HTR-8/SVneo (cell line): ENCODE measurements at regions not wholly inside any gene's neighbourhood (a gene's known extent, or its start where the extent isn't known, plus 50 kb on each side); places are given as distances from the start of the nearest gene placed in this dataset.
"Not testable (repeated sequence)": the region's sequence is repeated elsewhere in the genome, so short reads cannot be mapped to it uniquely, and the experiment has no call there.

Experiments used
- DNase-seq: peaks from one replicate; pipeline ENCODE4 v3.0.0; 2011; ENCODE audit warnings: low spot score, mixed read lengths; ENCODE audit not compliant: insufficient read length
- FAIRE-seq: peaks from 2 replicates; lab custom pipeline; 2011; peaks lifted over from hg19 to GRCh38; lab: Jason Lieb, UNC

DNA sequence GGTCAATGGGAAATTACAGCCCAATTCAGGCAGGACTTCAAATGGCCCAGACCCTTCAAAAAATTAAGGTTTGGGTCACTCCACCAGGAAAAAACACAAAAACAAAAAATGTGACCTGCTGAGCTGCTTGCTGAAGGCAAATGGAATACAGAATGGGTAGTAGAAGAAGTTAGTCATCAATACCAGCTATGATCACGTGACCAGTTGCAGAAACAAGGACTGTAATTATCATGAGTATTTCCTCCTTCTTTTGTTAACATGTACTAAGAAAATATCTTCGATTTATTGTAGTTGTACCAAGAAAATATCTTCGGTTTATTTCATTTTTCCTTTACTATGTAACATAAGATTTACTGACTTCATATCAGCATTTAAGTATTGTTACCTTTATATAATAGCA lies 1183.6 kb downstream of the CDH8 start:
- DNase-seq (no peak), FAIRE-seq (no peak)

DNA sequence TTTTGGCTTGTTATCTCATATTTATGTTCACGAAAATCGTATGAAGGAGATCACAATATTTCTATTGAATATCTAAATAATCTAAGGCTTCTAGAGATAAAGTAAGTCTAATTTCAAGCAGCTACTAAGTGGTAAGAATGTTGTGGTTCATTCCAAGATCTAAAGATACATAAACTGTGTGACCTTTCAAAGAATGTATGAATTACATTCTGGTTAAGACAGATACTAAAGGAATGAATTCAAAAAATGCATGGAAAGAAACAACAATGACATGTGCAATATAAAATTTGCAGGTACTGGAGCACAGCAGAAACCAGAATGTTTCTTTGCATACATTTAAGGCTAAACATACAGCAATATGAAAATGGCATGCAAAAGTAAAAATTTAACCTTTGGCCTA lies 1214.6 kb downstream of the CDH8 start:
- FAIRE-seq = no peak
- DNase-seq = no peak

DNA sequence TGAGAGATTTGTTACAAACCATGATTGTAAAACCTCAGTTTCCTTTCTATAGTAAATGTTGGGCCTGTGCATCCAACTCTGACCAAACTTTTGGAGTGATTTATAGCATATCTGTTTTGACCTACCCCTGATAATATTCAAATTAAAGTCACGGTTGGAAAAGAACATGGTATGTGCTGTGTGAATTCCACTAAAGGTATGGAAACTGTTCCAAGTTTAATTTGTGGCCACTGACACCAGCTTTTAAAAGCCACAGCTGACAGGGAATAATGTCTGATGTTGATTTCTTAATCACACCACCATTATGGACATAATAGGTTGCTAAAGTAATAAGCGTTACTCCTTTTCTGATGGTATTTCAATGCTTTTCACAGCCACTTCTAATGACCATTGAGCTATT lies 1215.9 kb downstream of the CDH8 start:
- FAIRE-seq = no peak
- DNase-seq = no peak

DNA sequence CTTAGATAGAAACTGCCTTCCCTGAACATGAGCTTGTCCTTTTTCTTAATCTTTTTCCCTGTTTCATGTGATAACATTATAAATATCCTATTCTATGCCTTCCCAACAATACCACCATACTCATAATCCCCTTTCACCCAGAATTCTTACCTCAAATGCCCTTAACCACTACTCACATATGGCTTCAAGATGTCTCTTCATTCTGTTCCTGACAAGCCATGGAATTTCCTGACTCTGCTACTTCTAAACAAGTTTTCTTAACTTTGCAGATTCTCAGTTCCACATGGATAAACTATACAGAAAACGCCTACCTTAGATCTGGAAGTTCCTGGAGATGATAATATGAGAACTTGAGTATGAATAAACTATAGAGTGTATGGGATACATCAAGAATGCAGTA lies 1217.8 kb downstream of the CDH8 start:
- DNase-seq (no peak), FAIRE-seq (no peak)

DNA sequence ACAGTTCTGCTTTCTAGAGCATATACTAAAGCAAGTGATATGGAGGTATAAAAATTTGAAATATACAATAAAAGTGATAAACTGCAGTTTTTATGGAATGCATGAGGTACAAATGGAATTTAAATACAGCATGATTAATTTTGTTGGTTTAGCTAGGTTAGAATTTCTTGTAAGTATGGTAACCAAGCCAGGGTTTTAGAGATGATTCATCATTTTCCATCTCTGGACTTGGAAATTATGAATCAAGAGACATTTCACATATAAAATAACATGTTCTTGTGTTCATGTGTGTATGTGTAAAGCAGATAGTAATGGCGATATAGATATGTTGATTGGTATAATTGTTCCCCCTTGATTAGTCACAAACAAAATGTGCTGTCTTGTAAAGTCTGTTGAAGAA lies 1219.8 kb downstream of the CDH8 start:
- no peak for DNase-seq
- FAIRE-seq = no peak

DNA sequence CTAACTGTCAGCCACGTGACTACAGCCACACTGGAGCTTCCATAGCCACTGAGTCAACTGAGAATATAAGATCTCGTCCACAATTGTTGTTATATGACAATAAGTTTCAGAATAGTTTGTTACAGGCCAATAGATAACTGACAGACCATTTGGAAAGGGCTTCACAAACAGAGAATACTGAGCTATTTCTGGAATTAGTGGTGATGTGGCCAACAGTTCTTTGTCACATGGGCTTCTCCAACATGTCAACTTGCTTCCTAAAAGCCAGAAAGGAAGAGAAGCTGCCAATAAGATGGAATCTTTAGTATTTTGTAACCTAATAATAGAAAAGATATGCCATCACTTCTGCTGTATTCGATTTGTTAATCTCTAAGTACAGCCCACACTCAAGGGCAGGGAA lies 1220.4 kb downstream of the CDH8 start:
- no peak for FAIRE-seq

DNA sequence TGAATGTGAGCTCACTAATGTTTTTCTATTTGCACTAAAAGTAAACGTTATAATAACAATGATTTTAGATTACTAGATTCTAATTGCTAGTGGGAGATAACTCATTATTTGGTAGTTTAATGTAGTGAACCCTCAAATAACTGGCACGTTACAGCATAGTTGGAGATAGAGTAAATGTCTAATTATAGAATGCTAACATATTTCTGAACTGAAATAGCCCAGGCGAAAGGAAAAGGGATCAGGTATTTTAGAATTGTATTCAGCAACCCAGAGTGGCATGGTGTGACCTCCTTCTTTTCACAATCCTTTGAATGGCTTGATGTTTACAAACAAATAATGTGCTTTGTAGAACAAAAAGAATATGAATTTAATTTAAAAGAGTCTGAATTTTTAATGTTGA lies 1221.2 kb downstream of the CDH8 start:
- no peak for DNase-seq
- FAIRE-seq = no peak

More for the DNA sequence above, 1220.4 kb downstream of the CDH8 start:
- DNase-seq = no peak

DNA sequence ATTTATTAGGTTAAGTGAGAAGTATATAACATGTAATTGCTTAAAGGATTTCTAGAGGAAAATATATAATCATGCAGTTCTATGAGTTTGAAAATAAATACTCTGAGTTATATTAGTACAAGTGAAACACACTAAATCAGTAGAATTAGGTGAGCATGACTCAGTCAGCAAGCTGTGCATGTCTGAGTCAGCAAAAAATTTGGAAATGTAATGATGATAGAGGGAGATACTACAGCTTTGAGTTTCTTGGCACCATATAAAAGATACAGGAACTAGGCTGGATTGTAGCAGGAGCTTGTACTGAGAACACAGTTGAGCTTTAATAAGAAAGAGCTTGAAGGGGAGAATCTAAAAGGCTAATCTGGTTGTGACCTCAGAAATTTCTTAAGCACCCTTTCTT lies 1224.6 kb downstream of the CDH8 start:
- FAIRE-seq (no peak), DNase-seq (no peak)

DNA sequence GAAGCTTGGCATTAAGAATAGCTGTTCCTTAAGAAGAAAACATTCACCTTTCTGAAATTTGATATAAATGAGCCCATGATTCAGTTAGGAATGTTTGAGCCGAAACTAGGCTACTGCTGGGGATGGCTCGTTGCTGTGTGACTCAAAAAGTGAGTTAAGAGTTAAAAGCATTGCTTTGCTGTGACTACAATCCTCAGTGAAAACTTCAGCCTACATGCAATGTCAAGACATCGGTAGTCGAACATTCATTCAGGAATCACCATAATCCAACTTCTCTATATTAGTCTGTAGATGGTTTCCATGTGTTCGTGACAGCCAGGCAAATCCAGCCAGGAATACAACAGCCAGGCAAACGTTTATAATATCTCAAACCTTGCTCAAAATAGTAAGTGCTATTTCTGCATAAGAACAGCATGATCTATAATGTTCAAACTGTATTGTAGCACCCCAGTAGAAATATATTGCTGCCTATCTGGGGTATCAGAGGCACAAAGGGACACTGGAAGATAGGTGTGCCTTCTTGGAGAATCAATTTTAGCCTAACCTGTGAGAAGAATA lies 1225.1 kb downstream of the CDH8 start:
- no peak for FAIRE-seq
- DNase-seq = no peak

DNA sequence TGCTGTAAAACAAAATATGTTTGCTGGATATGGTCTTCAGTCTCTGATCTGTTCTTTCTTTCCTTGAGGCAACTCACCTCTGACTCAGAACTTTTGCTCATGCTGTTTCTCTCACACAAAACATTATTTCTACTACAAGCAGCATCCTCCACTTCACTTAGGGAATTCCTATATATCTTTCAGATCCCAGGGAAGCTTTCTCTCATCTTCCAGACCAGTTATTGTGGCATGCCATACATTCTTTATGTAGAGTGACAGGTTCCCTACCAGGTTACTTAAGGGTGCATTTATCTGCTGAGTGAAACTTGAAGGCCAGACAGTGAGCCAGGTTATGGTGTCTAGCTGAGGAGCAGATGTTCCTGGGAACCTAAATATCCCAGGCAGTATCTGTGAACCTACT lies 1226.0 kb downstream of the CDH8 start:
- no peak for FAIRE-seq
- no peak for DNase-seq

DNA sequence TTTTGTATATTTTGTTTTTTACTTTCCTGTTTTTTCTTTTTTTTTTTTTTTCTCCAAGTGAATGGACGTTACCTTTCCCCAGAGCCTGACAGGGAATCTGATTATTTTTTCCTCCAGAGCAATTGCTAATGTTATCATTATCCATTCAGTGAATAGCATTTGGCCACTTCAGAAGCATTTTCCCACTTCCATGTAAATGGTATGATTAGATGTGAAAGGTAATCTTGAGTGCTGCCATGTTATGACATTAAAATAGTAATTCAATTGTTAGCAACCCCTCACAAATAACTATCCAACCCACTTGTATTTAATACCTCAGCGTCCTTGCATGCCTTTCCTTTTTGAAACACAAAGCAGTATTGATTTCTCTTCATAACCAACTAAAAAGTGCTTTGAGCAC lies 1243.8 kb downstream of the CDH8 start:
- FAIRE-seq (no peak), DNase-seq (no peak)

DNA sequence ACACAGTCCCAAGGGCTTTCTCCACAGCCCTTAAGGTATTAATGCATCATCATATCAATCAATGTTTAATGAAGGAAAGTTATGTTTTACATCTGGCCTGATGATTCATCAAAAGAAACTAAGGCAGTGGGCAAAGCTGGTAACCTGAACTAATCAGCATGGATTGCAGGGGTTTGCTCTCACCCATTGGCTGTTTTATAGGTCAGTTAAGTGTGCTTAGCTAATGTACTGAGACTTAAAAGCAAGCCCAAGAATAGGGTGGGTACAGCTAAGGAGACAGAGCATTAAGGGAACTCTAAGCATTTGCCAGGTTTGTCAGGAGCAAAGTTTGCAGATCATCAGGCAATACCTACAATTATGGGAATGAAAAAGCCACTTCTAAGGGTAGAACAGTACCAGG lies 1247.6 kb downstream of the CDH8 start:
- FAIRE-seq (no peak), DNase-seq (no peak)

DNA sequence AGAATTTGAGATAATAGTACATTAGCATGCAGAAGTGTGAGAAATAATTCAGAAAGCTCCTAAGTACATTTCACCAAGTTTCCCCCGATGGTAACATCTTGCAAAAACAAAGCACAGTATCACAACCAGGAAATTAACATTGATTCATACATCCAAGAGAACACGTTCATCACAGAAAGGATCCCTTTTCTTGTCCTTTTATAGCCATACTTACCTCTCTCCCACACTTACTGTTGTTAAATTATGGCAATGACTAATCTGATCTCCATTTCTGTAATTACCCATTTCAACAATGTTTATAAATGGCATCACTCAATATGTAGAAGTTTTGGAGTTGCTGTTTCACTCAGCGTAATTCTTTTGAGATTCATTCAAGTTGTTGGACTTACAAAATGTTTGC lies 1260.0 kb downstream of the CDH8 start:
- DNase-seq (no peak), FAIRE-seq (no peak)

DNA sequence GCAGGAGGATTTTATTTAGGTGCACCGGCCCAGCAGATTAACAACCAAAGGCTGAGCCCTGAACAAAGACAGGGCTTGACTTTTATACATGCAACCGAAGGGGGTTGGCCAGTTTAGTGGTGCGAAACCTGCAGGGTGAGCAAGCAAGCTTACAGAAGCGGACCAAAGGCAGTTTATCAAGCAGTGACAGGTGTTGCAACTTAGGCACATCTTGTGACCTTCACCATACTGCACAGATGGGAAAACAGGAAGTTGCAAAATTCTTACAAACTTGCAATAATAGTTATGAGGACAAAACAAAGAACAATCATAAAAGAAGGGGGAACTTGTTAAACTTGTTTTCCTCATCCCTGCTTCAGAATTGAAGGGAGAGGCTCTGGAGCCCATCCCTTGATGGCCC lies 1265.1 kb downstream of the CDH8 start:
- FAIRE-seq = no peak
- DNase-seq = no peak

DNA sequence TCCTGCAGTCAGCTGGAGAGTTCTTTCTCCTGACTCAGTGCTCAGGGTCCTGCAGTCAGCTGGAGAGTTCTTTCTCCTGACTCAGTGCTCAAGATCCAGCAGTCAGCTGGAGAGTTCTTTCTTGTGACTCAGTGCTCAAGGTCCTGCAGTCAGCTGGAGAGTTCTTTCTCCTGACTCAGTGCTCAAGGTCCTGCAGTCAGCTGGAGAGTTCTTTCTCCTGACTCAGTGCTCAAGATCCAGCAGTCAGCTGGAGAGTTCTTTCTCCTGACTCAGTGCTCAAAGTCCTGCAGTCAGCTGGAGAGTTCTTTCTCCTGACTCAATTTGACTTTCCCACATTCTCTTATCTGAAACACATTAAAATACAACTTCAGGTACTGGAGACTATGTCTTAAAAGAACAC lies 1265.9 kb downstream of the CDH8 start:
- not testable (repeated sequence) for DNase-seq, FAIRE-seq

DNA sequence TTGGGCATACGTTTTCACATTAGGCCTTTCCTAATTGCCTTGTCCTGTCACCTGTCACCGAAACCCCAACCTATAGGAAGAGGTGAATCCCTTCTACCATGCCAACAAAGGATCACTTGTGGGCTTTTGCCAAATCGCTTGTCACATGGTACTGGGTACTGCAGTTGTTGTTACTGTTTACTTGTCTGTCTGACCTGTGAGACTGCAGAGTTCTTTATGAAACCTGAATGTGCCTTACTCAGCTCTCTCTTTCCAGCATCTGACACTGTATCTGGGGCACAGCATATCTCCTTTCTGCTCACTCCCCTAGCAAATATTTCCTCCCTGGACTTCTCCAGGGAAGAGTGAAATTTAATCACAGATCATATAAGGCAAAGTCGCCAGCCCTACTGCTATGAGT lies 1272.4 kb downstream of the CDH8 start:
- DNase-seq = no peak
- FAIRE-seq = no peak

DNA sequence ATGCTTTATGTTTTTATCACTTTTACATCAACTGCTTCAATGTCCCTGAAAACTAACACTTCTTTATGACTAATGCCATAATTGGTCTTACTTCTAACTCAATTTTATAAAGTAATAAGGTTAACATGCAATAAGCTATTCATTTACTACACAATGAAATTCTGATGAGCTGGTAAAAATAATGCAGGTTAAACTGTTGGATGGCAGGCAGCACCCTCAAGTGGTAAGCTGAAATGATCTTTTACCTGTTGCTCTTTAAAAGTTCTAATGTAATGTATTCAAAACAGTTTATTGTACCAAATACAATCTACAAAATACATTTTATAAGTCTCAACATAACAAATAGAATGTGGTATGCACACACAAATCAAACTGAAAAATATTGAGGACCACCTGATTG lies 1280.3 kb downstream of the CDH8 start:
- no peak for FAIRE-seq
- DNase-seq = no peak

DNA sequence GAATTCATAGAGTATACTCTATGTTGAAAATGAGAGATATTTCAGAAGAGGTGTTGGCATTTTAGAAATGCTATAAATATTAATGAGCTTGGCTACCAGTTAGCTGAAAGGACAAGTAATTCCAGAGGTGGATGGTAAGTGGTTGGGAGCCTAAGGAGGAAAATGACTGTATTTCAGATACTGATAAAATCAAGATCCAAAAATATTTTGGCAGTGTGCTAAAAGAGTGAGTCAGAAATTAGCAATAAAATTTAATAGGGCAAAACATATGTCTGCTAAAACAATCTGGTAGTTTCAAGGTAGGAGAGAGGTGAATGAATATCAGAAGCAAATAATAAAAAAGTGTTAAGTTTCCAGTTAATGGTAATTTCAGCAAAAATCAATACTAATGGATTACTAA lies 1287.9 kb downstream of the CDH8 start:
- FAIRE-seq = no peak
- DNase-seq = no peak

DNA sequence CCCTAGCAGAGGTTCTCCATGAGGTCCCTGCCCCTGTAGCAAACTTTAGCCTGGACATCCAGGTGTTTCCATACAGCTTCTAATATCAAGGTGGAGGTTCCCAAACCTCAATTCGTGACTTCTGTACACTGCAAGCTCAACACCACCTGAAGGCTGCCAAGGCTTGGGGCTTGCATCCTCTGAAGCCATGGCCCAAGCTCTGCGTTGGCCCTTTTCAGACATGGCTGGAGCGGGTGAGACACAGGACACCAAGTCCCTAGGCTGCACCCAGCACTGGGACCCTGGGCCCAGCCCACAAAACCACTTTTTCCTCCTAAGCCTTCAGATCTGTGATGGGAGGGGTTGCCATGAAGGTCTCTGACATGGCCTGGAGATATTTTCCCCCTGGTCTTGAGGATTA lies 1292.0 kb downstream of the CDH8 start:
- no peak for FAIRE-seq
- no peak for DNase-seq

DNA sequence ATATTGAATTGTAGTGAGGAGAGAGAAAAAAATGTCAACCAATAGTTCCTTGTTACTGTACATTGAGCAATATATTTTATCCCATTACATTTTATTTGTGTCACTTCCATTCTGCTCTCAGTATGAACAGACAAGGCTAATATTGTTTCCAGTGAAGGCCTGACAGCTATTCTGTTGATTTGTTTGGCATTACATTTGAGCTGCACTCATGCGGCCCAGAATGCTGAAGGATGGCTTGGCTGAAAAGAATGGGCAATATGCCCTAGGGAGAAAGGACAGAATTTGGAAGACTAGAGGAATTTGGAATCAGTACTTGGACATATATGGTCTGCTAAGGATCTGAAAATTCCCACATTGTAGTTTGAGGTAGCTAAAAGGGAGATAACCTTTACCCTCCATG lies 1294.4 kb downstream of the CDH8 start:
- DNase-seq = no peak
- no peak for FAIRE-seq

DNA sequence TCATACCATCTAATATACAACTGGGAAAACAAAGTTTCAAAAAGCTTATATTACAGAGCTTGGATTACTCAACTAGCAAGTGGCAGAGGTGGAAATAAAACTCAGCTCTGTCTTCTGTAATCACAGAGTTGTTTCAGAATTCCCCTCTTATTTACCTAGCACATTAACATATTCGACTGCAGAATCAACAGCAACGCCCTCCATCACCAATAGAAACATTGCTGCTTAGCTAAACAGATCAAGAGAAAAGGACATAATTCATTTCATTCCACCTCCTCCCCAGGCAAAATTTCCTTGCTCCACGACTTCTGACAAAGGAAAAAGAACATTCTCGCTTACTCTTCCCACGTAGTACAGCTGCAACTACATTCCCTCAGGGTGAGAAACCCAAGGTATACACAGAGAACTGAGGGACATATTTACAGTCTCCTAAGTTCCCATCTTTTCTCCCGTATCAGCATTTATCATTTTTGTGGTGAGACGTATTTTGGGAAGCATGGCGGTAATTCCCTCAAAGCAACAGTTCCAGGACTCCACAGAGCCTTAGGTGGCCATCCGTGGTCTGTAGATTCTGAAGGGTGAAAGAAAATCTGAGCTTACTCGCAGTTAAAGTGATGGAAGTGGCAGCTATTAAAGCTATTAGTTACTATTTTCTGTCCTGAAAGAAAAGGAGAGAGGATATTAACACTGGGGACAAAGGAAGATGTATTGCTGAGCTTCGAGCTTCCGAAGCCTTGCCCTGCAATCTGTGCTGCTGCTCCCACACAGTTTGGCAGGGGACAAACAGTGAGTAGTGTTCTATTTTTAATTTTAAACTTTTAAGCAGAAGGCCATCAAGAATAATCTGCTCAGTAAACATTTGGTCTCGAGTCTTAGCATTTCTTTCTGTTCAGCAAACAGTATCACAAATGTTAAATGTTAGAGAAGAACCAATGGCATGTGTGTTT lies 1296.2 kb downstream of the CDH8 start:
- FAIRE-seq = no peak
- DNase-seq = no peak
